Cerebellar nuclear complex (tissue), 1 donor: ENCODE measurements at regions not wholly inside any gene's neighbourhood (a gene's known extent, or its start where the extent isn't known, plus 50 kb on each side); places are given as distances from the start of the nearest gene placed in this dataset.

Source experiments
- DNase-seq, 2 experiments: peaks; one replicate each; lab custom pipeline; 2025; lab: John Stamatoyannopoulos, UW

DNA sequence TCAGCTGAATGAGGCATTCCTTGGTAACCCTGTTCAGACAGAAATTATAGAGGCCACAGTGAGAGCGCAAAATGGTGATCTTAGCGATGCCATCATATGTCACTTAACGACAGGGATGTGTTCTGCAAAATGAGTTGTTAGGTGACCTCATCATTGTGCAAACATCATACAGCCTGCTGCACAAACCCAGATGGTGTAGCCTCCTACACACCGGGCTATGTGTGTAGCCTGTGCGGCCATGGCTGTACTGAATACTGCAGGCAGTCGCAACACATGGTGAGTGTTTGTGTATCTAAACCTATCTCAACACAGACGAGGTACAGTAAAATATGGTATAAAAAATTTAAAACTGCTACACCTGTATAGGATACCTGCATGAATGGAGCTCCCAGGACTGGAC, 234.1 kb upstream of the PMEPA1 start:
- DNase-seq, result no peak

DNA sequence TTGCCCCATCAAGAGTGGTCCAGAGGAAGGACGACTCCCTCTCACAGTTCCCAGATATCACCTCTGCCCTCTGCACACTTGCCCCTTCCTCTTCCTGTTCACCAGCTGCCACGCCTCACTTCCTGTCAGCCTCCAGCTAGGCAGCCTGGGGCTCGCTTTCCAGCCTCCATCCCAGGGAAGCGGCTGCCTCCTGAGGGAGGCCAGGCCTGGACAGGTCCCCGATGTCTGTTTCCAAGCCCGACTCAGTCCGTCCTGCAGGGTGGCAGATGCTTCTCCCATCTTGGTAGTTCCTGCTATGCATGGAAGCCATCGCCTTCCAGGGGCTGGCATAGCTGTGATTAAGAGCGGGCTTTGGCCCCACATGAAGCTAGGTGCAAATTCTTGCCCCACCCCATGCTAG, 233.5 kb upstream of the PMEPA1 start:
- DNase-seq, result no peak

DNA sequence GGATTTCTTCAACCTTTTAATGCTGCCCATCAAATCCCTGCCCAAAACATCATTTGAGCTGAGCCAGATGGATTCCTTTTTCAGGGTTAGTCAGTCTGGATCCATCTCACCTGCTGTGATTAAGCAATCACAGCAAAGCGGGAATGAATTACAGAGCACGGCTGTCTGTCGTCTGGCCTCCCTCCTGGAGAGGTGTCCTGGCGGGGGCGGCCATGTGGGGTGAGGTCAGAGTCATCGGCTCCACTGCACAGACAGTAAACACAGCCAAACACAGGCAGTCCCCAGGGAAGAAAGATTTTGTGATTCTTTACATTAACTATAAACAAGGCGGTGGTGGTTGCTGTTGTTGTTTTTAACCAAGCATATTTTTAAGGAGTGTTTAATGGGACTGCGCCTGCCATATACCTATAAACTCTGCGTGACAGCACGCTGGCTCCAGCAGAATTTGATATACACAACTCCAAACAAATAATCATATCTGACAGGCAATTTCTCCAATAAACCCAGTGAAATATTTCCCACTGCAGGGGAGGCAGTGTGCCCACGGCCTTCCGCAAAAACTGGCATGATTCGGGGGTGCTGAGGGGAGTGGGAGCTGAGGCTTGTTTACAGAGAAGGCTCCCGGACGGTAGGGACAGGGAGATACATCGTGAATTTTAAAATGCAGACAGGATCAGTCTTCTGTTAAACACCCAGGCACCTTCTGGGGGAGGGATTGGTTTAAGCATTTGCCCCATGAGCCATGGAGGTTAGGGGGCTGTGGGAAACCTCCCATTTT, 232.0 kb upstream of the PMEPA1 start:
- DNase-seq, result no peak

DNA sequence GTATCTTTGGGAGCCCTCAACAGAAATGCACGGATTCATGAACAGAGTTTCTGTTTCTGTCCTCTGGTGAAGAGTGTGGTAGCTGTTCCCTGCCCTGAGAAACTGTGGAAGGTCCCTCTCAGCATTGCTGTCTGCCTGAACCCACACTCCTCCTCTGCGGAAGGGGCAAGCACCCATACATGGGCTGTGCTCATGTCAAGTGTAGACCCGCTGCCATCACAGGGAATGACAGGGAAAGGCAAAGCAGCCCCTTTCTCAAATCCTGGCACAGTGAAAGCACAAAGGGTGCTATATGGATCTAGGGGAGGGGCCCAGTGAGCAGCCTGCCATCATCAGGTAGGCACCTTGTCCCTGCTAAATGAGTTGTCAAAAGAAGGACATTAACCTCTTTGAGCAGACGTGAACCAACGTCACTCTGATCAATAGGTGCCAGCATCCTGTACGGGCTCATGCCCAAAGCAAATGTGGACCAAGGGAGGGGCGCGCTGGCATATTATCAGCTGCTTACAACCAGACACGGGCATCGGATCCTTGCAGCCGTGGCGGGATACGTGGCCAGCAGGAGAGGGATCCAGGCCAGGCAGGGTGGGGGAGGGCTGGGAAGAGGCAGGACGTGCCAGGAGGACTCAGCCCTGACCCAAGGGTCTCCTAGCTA, 231.2 kb upstream of the PMEPA1 start:
- DNase-seq, result no peak

DNA sequence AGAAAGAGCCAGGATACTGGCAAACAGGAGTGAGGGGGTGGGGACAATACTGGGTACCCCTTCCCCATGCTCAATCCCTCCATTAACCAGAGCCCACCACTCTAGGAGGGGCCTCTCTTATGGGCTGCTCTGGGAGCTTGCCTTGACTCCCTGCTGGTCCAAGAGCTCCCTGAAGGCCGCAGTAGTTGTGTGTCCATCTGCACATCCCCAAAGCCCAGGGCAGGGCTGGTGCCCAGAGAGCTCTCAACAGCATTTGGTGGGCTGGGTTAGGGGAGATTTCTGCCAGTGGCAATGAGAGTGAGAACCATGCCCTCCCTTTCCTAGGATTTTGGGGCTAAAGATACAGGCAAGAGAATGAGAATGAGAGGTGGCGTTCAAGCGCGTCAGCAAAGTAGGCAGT, 230.6 kb upstream of the PMEPA1 start:
- DNase-seq, result no peak

DNA sequence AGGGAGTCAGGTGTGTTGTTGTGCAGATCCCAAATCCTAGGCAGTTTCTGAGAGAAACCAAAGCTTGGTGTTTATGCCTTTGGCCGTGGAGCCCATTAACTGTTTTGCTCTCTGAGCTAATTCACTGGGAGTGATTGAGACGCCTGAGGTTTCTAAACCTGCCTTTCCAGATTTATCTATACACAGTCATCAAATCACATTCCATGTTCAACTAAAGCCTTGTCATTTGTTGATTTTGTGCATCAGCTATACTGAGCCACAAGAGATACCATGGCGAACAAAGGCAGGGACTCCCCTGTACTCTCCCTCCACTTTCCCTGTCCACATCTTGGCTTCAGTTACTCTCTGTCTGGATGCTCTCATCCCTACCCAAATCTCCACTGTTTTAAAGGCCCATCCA, 229.7 kb upstream of the PMEPA1 start:
- no peak for DNase-seq

DNA sequence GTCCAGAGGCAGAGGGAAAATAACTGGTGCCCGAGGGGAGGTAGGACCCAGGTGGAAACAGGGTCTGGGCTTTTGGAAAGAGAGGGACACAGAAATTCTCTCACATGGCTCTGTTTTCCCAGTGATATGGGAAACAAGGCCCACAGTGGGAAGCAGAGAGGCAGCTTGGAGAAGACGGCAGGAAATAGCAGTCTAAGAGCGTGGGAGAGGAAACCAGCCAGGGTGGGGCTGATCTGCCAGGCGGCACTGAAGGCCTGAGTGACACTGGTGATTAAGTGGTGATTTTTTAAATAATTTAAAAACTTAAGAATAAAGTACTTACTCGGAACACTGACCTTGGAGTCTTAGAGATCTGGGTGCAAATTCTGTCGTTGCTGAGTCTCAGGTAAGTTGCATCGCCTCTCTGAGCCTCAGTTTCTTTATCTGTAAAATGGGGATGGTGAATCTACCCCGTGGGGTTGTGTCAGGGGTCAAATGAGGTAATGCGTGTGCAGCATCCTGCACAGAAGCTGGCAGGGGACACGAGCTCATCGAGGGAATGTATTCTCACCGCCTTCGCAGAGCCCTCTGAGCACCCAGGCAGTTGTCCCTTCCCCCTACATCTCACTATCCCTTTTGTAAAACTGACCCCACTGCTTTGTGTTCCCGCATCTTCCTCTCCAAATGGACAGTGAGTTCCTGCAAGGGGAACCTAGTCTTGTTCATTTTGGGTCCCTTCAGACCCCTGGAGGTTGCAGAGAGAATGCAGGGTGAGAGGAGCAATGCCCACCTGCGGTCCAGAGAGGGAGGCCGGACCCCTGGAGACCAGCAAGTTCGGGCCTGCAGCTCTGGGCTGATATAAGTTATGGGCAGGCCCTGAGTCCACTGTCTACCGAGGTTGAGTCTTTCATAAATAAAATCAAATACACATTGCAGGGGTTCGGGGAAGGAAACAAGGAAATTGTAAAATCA, 228.6 kb upstream of the PMEPA1 start:
- no peak for DNase-seq

DNA sequence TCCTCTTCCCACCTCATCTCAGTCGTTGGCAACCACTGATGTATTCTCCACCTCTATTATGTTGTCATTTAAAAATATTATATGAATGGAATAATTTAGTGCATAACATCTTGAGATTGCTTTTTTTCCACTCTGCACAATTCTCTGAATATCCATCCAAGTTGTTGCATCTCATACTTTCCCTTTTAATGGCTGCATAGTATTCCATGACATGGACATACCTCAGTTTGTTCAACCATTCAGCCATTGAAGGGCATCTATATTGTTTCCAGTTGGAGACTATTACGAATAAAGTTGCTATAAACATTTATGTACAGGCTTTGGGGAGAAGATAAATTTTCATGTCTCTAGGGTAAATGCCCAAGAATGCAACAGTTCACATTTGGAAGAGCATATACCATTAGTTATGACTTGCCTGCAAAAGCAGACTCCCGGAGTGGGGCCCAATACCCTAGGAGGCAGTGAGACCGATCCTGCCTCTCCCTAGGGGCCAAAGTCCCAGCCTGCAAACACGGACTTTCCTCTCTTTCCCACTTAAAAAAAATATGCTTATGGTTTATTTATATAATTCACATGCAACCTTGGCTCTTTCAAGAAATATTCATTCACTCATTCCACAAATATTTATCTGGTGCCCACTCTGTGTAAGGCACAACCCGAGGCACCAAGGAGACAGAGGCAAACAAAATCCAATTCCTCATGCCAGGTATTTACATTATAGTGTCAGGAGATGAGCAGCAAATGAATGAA, 227.0 kb upstream of the PMEPA1 start:
- DNase-seq, result no peak

DNA sequence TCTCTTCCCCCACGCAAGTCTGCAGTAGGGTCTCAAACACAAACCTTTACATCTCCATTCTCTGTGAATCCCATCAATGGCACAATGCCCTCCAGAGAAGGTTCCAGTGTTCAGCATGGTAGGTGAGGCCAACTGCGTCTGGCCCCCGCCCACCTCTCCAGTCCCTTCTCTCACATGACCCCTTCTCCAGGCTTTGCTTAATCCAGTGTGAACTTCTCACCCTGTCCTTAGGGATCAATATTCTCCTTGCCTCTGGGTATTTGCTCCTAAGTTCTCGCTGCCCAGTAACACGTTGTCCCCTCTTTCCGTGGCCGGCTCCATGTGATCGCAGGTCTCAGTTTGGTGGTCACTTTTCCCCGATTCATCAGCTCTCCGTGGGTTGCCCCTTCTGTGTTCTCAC, 225.1 kb upstream of the PMEPA1 start:
- DNase-seq, result no peak

DNA sequence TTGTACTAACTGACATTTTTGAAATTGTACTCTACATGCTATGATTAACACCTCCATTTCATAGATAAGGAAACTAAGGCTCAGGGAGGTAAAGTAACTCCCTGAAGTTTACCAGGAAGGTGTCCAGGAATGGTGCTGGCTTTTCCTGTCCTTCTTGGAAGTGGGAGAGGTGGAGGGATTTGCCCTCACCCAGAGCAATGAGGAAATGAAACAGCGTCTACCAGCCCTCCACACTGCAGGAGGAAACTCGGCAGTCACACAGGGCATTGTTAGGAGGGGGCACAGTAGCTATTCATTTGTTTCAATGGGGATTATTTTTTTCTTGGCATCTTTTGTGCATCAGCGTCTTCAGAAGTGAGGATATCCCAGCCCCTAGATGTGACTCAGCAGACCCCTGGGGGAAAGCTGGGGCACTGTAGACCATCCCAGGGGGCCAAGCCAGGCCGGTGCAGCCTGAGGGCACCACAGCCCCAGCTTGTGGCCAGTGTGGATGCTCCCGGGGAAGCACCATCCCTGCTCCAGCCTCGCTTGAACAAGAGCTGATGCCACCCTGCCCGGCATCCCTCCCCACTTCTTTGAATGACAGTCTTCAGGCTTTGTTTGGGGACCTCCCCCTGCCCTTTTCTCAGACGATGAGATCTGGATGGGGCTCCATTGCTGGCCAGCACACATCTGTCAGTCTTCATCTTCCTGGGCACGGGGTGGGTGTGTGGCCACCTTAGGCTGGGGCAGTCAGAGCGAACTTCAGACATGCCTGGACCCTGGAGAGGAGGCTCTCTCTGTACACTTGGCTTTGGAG, 224.4 kb upstream of the PMEPA1 start:
- DNase-seq, result no peak

DNA sequence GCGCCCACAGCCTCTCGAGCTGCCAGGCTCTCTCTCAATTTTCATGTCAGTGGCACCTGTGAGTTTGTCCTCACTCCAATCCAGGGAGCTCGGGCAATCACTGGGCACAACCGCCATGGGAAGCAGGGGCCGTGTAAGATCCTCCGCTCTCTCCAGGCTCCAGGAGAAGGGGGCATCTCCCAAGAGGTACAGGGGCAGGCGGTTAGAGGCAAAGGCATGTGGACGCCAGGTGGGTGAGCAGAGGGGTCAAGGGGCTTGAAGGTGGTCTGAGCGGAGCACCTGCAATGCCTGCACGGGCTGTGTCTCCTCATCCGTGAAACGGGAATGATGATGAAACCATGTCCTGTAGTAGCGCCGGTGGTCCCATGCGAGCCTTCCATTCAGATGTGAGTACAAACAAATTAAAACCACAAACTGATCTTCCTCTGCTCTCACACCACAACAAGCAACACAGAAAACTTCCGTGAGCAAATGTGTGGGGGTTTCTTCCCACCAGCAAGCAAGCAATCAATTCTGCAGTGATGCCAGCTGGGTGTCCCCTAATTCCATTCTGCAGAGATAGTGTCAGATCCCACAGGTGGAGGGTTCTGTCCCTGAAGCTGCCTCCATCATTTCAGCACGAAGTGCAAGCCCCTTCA, 222.5 kb upstream of the PMEPA1 start:
- no peak for DNase-seq

DNA sequence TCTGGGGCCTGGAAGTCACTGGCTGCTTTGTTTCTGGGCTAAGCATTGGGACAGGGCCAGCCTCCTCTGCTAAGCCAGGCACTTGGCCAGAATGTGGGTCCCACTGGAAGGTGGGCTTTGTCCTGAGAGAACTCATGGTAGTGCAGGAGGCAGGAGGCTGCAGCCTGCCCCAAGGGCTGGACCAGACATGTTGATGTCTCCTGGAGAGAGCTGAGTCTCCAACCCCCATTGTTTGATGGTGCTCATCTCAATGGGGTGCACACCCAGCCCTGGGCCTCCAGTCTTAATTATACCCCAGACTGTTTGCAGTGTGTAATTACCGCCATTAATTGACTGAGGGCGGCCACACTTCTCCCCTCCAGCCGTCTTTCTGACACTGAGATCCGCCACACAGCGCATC, 220.5 kb upstream of the PMEPA1 start:
- no peak for DNase-seq

DNA sequence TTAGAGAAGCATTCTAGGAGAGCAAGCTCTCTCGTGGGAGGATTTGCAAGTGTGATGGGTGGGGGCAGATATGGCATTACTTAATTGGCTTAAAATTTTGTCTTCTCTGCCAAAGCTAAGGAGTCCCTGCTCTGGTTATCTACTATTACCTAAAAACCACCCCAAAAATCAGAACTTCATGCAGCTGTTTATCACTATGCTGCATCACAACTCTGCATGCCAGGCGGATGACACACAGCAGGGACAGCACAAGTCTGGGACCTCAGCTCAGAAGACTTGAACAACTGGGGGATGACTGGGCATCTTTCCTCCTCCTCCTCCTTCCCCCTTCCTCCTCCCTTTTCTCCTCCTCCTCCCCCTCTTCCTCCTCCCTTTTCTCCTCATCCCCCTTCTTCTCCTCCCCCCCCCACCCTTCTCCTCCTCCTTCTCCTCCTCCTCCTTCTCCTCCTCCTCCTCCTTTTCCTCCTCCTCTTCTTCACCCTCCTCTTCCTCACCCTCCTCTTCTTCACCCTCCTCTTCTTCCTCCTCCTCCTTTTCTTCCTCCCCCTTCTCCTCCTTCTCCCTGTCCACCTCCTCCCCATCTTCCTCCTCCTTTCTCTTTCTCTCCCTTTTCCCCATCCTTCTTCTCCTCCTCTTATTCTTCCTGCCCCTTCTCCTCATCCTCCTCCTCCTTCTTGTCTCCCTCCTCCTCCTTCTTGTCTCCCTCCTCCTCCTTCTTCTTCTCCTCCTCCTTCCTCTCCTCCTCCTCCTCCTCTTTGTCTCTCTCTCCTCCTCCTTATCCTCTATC, 218.6 kb upstream of the PMEPA1 start:
- DNase-seq, result no peak

DNA sequence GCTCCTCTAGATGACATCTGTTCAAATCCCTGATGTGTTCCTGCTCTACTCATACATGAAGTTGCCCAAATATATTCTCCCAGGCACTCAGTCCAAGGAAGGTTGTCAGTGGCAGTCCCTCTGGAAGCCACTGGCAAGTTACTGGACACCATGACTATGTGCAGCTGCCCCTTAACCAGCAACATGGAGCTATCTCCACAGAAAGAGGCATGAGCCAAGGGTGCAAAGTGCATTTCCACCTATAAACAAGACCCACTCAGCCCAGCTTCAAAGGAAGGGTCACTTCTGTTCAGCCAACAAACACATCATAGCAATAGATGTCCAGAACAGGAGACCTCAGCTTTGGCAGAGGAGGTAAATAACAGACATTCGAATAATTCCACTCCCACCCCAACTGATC, 217.6 kb upstream of the PMEPA1 start:
- DNase-seq, result no peak

DNA sequence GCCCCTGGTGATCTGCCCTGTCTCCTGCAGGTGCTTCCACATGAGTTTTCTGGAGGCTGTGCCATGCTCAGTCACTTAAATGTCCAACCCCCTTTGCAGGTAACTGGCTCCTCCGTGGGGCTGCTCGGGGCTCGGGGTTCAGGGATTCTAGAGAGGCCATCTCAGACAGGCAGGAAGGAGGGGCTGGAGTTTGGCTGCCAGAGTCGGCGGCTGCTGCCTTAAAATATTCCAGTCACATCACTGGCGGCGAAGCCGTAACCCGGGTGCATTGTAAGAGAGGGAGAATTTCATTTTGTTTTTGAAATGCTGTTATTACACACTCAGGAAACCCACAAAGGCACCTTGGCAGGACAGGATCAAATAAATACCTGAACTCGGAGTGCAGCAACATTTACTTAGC, 212.9 kb upstream of the PMEPA1 start:
- DNase-seq, result no peak

DNA sequence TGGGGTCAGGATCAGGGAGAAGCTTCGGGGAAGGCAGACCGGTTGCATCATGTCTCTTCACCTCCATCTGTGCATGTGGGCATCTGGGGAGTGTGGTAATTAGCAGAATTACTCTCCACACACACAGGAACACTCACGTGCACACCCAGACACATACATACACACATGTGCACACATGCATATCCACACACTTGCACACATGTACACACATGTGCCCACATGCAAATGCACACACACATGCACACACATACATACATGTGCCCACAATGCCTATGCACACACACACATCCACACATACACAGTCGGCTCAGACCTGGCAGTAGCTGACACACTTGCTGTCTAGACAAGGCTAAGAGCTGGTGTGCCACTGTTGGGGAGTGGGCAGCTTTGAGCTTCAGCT, 212.3 kb upstream of the PMEPA1 start:
- no peak for DNase-seq

DNA sequence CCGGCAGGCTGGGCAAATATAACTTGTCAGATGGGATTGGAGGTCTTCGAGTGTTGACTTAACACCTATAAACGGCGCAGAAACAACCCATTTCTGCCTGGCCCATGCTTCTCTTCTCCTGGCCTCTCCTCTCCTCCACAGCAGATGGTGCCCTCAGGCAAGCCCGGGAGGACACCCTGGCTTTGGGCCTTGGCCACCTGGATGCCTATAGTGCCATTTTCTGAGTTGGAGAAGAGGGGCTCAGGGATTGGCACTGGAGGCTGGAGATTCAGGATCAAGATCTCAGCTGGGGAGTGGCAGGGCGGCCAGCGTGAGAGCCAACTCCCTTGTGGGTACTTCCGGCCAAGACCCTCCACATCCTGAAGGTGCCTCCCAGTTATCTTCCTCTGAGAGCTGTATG, 211.9 kb upstream of the PMEPA1 start:
- peak in 1 of 2 experiments; percentile 17 for DNase-seq

DNA sequence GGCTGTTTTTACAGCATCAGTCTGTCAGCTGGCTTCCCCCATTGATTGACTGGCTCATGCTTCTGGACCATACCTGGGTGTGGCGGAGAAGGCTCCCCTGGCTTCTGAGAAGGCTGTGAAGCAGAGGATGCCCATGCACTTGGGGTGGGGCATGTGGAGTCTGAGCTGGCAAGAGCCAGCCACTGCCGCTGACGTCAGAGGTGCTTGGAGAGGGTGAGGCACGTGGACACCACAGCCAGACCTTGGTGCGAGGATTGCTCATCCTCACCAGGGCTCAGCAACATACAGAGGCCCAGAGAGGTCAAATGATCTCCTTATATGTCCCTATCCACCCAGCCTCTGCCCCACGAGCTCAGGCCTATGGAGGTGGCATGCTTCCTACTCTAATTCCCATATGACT, 211.2 kb upstream of the PMEPA1 start:
- DNase-seq, result no peak

DNA sequence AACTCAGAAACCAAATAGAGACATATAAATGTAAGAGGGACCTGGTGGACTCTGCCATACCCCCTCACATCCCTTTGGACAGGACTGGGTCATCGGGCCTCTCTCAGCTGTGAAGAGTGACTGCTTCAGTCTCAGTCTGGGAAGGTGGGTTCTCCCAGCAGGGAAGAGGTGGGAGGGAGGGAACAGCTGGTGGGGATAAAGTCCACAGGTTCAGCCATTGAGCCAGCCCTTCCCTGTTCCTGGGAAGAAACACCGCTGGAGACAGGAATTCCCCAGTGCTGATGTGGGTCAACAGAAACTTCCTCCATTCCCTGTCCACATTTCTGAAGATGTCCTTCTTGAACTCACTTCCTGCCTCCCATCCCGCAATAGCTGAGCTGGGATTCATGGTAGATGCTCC, 209.2 kb upstream of the PMEPA1 start:
- no peak for DNase-seq

DNA sequence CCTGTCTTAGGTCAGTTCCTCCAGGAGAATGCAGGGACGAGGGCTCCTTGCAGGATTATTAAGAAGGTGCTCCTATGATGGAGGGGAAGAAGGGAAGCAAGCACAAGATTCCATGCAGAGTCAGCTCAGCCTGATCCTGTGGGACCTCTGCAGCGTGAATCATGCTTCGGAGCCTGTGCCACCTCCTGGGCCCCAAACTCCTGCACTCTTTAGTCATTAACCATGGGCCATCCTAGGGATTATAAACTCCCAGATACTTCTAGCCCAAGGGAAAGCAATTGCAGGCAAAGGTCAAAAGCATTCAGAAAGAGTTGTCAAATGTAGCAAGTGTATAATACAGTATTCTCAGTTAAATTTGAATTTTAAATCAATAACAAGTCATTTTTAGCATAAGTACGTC, 208.7 kb upstream of the PMEPA1 start:
- DNase-seq, result no peak
